ENCODE measurements at regions not wholly inside any gene's neighbourhood (a gene's known extent, or its start where the extent isn't known, plus 50 kb on each side); places are given as distances from the start of the nearest gene placed in this dataset.

DNA sequence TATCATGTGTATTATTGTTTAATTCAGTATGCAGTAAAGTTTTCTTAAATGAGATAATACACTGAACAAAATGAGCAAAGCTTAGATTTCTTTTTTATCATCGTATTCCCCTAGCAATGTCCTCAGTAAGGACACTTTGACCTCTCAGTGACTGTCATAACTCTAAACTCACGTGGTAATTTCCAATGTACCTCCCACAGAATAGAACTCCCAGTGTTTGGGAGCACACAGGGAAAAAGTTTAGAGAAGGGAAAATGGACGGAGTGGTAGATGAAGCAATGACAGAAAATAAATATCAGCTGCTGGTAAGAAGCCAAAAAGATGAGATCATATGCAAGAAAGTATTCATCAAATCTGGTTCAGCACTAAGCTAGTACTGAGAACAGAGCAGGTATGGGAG, 758.6 kb upstream of the KCND2 start (continued):
- TF ChIP-seq HDGF (IDR thresholded peaks at IDR 0.05) = no peak
- TF ChIP-seq YBX1 (IDR thresholded peaks at IDR 0.05) = no peak
- no peak for TF ChIP-seq SUPT20H (IDR thresholded peaks at IDR 0.05; ENCODE audit: borderline replicate concordance, control insufficient read depth, low read depth, low read length)
- TF ChIP-seq, protein P1, sequence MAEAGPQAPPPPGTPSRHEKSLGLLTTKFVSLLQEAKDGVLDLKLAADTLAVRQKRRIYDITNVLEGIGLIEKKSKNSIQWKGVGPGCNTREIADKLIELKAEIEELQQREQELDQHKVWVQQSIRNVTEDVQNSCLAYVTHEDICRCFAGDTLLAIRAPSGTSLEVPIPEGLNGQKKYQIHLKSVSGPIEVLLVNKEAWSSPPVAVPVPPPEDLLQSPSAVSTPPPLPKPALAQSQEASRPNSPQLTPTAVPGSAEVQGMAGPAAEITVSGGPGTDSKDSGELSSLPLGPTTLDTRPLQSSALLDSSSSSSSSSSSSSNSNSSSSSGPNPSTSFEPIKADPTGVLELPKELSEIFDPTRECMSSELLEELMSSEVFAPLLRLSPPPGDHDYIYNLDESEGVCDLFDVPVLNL (IDR thresholded peaks at IDR 0.05; ENCODE audit: low read depth, low read length) = no peak

DNA sequence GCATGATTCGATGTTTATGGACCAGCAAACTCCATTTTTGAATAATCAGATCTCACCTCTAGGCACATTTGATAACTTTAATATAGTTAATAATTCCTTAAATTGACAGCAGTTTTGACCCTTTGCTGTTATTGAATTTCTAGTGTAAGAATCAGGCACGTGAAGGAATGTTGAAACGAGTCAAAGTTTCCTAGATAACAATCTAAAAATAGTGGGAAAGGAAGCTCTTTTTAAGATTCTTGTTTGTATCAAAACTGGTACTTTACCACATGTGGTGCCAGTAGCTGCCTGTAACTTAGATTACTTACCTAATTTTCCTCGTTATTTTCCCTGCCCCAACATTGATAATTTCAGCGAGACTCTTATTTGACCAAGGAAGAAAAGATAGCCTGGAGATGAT, 757.8 kb upstream of the KCND2 start:
- no peak overlapping the region for H2AFZ ChIP-seq (ENCODE audit: control insufficient read depth, low read depth, low read length)
- in situ Hi-C loops (cut with MboI) = no loop called here
- intact Hi-C loops (cut with micrococcal nuclease; ENCODE audit: unreplicated experiment) = loop anchor here (10.0 kb wide), 1 partner anchor 60 kb away; no protein-coding TSS in a partner anchor
- no peaks in the 10 kb centered on the region for H3K79me2 ChIP-seq (ENCODE audit: control insufficient read depth, insufficient read depth, low read length)
- TF ChIP-seq KDM1A (IDR thresholded peaks at IDR 0.05; ENCODE audit: borderline replicate concordance) (no peak), BACH1 (IDR thresholded peaks at IDR 0.05; ENCODE audit: borderline replicate concordance) (no peak), ZNF622 (IDR thresholded peaks at IDR 0.05) (no peak), FOS (IDR thresholded peaks at IDR 0.05; ENCODE audit: borderline replicate concordance, extremely low read depth, insufficient read length) (no peak), SMARCA5 (IDR thresholded peaks at IDR 0.05) (no peak), RCOR1 (conservative IDR thresholded peaks at IDR 0.05; ENCODE audit: low read depth, low read length) (no peak), RAD51 (IDR thresholded peaks at IDR 0.05) (no peak), WRNIP1 (IDR thresholded peaks at IDR 0.05; ENCODE audit: borderline replicate concordance, low read depth, low read length) (no peak)
- ChIA-PET POLR2A (no interaction called here), CTCF (no interaction called here), SMC1A (ENCODE audit: uncharacterized antibody, unreplicated experiment) (interaction anchor here (0.6 kb wide), 1 partner anchor 173 kb away, joined by 3 read pairs; no protein-coding TSS in a partner anchor), RAD21 (ENCODE audit: unreplicated experiment) (no interaction called here)
- ATAC-seq = no peak
- no peak for FAIRE-seq
- no TSS peak for BruUV-seq (replicated peaks)
- H3K27ac ChIP-seq (ENCODE audit: control insufficient read depth, insufficient read depth) = no peak overlapping the region
- no peaks in the 10 kb centered on the region for H3K9me3 ChIP-seq (replicated peaks; ENCODE audit: control insufficient read depth, insufficient read depth, low read length)
- DNase-seq (ENCODE audit: low read depth, low spot score) = no peak
- no peak overlapping the region for H3K9ac ChIP-seq (ENCODE audit: control insufficient read depth, insufficient read depth, low read length)
- H3K27me3 ChIP-seq (replicated peaks in 1 of 2; ENCODE audit: control insufficient read depth in 2 of 2, insufficient read depth in 2 of 2, low read length in 1 of 2) = no peaks in the 10 kb centered on the region
- H3K4me2 ChIP-seq (ENCODE audit: control insufficient read depth, insufficient read depth) = no peak overlapping the region
- H3K4me3 ChIP-seq = no peak overlapping the region
- no peaks in the 10 kb centered on the region for H4K20me1 ChIP-seq (ENCODE audit: control insufficient read depth, insufficient read depth)
- H3K36me3 ChIP-seq (ENCODE audit: control insufficient read depth in 2 of 2, insufficient read depth in 2 of 2, low read length in 1 of 2) = no peaks in the 10 kb centered on the region
- H3K4me1 ChIP-seq (ENCODE audit: control insufficient read depth, insufficient read depth, low read length) = no peaks in the 10 kb centered on the region
- WGBS (ENCODE audit: insufficient coverage, insufficient replicate concordance, low lambda C conversion rate, missing lambda C conversion rate) = 11% methylated on average over 5 of the region's 5 CpGs
